Activated CD8-positive, alpha-beta memory T cell treated with anti-CD3 and anti-CD28 coated beads for 1 hour (primary cell): ENCODE measurements at regions not wholly inside any gene's neighbourhood (a gene's known extent, or its start where the extent isn't known, plus 50 kb on each side); places are given as distances from the start of the nearest gene placed in this dataset.
"Not testable (repeated sequence)": the region's sequence is repeated elsewhere in the genome, so short reads cannot be mapped to it uniquely, and the experiment has no call there.

Experiments used
- DNase-seq, 2 donors: peaks; one replicate each; pipeline ENCODE4 v3.0.0-alpha.2; 2020; ENCODE audit warnings: low read depth in 1 of 2; ENCODE audit errors: extremely low read depth in 1 of 2

DNA sequence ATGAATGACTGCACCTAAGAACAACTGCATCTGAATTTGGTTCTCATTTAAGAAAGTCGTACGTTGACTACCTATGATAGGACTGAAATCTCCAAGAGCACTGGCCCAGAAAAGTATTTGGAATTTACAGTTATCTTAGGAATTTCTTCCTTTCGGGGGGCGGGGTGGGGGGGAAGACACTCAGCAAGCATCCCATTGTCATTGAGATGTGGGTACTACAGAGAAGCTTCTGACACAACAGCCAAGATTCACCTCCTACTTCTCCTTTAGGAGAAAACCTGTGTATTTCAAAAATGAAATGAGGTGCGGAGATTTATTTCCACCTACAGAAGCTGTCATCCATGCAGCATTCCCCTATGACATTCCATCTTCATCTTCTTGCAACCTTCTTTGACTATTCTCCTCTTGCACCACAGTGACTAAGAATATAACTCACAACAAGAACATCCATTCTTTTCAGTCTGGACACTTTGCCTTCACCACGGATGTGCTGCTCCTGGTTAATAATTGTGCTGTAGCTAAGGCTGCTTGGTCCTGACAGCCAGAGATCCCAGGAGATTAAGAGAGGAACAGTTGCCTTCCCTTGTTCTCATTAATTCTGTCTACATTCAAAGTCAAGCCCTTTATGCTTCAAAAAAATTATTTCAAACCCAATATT, 98.4 kb upstream of the FRMD4A start:
- no peak for DNase-seq

DNA sequence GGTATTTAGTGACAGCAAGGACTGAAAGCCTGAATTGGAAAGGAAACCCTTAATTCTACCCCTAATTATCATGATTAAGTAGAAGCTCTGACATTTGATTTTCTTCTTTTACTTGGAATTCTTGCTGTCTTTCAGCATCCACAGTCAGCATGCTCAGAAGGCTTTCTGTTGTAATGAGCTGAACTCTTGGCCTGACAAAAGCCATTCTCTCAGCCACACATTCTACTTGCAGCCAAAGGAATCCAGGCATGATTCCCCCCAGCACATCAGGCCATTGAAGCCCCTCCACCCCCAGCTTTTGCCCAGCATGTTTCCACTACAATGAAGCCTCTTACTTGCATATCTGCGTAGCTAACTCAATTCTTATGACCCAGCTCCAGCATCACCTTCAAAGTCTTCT, 94.3 kb upstream of the FRMD4A start:
- no peak for DNase-seq

DNA sequence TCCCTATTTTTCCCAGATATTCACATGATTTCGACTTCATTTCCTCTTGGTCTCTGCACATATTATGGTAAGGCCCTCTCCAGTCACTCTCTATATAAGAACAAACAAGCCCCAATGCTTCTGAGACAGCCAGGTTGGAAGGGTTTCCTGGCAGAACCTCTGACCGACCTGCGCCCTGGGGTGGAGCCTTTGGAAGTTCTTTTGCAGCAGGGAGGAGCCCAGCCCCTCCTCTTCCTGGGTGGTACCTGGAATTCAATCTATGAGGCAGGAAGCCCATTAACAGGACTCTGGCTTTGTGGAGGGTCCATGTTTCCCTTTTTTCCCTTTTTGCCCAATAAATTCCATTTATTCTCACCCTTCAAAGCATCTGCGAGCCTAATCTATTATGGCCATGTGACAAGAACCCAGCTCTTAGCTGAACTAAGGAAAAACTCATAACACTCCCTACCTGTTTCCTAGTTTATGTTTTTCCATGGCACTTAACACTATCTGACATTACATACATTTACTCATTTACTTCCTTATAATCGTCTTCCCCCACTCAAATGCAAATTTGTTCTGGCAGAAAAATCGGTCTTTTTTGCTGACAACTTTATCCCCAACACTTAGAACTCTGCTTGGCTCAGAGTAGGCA, 92.5 kb upstream of the FRMD4A start:
- DNase-seq: no peak

DNA sequence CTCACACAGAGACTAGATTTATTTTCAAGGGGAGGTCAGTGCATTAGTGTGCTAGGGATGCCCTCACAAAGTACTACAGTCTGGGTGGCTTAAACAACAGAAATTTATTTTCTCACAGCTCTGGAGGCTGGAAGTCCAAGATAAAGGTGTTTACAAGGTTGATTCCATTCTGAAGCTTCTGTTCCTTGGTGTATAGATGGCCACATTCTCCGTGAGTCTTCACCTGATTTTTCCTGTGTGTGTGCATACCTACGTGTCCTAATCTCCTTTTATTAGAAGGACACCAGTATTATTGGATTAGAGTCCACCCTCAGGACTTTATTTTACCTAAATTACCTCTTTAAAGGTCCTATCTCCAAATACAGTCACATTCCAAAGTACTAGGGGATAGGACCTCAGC, 91.7 kb upstream of the FRMD4A start:
- no peak for DNase-seq

DNA sequence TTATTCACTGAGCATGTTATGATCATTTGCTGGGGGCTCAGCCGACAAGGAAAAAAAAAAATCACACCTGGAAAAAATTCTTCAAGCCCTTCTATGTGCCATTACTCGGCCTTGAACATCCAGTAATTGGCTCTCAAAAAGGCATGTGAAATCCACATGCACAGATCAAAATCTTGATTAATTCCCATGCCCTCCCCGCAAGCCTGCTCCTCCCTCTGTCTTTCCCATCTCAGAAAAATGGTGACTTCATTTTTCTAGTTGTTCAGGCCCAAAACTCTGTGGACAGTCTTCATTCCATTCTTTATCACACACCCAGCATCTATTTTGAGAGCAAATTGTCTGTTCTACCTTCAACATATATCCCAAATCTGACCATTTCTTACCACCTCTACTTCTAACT, 91.2 kb upstream of the FRMD4A start:
- DNase-seq: no peak

DNA sequence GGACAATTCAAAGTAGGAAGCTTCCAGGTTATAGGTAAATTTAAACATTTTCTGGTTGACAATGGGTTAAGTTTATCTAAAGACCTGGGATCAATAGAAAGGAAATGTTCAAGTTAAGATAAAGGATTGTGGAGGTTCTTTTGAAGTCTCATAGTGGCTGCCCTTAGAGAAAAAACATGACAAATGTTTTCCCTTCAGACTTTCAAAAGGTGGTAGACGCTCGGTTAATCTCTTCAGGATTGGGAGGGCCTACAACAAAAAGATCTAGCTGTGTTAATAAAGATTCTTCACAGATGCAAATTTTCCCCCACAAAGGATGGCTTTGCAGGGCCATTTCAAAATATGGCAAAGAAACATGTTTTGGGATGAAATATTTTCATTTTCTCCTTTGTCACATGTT, 86.6 kb upstream of the FRMD4A start:
- not testable (repeated sequence) for DNase-seq

DNA sequence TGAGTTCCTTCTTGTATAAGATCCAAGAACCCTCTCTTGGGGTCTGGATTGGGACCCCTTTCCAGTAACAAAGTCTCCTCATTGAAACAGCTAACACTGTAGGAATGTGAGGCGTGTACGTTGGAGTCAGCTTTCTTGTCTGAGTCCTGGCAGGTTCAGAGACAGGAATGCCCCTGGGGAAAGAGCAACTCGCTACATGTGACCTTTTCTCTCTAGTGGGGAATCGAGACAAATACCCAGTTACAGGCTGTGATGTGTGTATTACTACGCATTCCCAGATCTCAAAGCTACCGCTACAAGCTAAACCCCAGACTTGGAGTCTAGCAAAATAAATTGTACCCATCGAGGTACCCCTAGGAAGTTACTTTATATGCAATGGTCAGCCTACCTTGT, 85.6 kb upstream of the FRMD4A start:
- DNase-seq: no peak

DNA sequence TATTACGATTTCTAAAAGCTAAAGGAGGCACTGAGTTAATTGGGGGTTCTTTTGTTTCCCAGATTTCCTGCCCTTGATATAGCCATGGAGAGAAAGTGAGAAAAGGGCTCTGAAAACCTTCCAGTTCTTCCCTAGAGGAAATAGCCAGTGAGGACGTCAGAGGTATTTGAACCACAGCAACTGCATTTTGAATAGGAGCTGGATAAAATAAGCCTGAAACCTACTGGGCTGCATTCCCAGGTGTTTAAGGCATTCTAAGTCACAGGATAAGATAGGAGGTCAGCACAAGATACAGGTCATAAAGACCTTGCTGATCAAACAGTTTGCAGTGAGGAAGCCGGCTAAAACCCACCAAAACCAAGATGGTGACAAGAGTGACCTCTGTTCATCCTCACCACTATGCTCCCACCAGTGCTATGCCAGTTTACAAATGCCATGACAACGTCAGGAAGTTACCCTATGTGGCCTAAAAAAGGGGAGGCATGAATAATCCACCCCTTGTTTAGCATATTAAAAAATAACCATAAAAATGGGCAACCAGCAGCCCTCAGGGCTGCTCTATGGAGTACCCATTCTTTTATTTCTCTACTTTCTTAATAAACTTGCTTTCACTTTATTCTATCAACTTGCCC, 85.1 kb upstream of the FRMD4A start:
- DNase-seq: no peak

DNA sequence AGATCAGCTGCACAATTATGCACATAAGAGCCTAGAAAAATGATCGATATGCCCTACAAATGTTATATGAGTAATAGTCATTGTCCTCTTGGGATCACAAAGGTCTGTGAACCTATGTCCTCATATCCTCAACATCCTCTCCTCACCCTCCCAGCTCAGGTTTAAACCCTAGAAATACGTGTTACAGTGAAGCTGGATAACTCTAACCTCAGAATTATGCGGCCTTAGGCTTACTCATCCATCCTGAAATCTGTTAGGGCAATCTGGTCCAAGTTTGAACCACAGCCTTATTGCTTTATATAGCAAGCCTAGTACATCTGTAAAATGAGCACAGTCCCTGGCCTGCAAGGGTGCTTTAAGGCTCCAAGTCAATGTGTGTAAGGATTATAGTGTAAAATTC, 84.2 kb upstream of the FRMD4A start:
- no peak for DNase-seq

DNA sequence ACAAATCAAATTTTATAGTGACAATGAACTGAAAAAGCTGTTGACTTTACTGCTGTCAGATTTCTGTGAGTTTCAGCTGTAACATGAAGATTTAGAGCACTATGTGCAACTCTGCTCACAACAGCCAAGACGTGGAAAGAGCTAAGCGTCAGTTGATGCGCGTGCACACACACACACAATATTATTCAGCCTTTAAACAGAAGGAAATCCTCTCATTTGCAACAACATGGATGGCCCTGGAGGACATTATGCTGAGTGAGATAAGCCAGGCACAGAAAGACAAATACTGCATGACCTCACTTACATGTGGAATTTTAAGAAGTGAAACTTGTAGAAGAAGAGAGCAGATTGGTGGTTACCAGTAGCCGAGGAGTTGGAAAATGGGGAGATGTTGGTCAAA, 82.8 kb upstream of the FRMD4A start:
- no peak for DNase-seq

DNA sequence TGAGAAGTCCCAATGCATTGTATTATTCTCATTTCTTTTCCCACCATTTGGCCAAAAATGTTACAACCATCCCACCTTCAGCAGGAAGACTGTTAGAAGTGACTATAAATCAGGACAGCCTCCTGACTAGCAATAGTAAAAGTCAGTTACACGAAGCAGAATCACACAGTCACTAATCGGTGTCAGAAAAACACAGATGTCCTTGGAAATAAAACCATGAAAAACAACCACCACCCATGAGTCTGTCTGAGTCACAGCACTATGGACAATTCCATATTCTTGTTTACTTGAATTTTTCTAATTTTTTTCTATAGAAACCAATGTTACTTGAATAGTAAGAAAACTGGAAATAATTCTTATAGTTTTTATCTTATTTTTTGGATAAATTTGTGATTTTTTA, 81.9 kb upstream of the FRMD4A start:
- DNase-seq: no peak

DNA sequence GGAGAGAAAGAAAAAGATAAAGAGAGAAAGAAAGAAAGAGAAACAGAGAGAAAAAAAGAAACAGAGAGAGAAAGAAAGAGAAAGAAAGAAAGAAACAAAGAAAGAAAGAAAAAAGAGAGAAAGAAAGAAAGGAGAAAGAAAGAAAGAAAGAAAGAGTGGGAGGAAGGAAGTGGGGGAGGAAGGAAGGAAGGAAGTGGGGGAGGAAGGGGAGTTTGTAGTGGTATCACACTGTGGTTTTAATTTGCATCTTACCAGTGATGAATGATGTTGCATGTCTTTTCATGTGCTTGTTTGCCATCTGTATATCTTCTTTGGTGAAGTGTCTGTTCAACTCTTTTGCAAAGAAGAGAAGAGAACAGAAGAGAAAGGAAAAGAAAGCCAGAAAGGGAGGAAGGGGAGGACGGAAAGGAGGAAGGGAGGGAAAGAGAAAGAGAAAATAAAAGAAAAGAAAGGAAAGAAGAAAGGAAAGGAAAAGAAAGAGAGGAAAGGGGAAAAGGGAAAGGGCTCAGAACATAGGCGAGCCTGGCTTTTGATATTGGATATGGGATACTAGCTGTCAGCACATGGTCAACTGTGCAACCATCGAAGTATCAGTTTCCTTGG, 79.2 kb upstream of the FRMD4A start:
- no peak for DNase-seq

DNA sequence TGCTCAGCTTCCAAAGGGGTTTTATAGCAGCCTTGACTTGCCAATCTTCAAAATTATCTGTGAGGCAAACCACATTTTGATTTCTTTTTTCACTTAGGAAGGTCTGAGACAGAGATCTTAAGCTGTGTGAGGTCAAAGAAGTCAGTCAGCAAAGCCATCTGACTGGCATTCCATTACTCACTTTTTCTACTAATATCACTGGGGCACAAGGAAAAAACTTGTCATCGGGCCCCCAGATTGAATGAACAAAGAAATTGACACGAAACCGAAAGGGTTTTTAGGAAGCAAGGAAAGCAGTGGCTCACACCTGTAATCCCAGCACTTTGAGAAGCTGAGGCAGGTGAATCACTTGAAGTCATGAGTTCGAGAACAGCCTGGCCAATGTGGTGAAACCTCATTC, 78.5 kb upstream of the FRMD4A start:
- DNase-seq: no peak

DNA sequence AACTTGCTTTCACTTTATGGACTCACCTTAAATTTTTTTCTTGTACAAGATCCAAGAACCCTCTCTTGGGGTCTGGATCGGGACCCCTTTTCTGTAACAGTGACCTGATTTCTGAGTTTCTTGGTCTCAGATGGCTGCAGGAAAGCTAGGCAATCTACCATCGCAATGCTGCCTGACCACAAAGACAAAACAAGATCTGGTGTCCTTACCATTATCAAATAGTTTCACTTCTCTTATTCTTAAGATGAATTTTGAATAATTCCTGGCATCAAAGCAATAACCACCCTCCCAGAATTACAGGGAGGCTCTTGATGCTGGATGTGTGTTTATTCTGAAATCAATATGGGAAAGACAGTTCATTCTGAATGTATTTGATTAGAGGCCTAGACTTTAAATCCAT, 77.4 kb upstream of the FRMD4A start:
- DNase-seq: no peak

DNA sequence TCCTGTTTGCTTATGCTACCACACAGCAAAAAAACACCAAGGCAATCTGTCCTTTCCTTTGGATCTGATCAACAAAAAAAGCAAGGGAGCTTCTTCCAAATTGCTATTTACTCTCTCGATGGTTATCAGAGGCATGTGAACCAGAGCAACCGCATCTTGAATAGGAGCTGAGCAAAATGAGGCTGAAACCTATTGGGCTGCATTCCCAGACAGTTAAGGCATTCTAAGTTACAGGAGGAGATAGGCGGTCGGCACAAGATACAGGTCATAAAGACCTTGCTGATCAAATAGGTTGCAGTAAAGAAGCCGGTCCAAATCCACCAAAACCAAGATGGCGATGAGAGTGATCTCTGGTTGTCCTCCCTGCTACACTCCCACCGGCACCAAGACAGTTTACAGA, 76.8 kb upstream of the FRMD4A start:
- DNase-seq: no peak

DNA sequence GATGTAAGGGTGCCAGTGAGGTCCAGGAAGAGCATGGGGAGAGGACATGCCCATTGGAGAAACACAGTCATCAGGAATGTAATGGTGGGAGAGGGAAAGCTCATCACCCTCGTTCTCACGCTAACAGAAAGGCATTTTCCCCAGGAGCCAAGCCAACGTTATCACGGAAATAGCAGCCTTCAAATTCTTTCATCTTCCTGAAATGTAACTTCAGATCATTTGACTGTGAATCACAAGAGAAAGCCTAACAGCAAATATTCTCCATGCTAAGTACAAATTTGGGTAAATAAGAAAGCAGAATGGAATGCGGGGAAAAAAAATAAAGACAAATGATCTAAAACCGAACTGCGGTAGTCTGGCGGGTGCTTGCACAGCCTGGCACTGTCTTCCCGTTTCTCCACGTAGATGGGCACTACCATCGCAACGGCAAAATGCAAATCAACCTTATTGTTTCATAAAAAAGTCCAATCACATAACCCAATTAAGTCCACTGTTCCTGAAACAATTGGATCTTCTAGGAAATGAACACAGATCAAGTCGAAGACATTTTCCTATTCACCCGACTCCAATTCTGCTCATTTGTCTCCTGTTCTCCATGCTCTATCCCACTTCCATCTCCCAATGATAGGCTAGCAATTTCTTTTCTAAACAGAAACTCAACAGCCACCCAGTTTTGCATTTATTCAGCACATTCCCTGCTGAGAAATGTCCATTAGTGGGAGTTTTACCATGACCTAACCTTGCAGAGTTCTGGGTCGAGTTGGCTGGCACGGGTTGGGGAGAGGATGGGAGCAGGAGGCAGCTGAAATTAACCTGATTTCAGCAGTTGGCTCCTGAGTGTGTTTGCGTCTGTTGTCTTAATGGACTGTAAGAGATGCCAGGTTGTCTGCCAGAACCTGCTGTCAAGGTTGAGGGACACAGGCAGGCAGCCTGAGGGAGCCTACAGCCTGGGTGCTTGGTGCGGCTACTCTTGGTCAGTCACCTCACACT, 74.6 kb upstream of the FRMD4A start:
- DNase-seq: no peak

DNA sequence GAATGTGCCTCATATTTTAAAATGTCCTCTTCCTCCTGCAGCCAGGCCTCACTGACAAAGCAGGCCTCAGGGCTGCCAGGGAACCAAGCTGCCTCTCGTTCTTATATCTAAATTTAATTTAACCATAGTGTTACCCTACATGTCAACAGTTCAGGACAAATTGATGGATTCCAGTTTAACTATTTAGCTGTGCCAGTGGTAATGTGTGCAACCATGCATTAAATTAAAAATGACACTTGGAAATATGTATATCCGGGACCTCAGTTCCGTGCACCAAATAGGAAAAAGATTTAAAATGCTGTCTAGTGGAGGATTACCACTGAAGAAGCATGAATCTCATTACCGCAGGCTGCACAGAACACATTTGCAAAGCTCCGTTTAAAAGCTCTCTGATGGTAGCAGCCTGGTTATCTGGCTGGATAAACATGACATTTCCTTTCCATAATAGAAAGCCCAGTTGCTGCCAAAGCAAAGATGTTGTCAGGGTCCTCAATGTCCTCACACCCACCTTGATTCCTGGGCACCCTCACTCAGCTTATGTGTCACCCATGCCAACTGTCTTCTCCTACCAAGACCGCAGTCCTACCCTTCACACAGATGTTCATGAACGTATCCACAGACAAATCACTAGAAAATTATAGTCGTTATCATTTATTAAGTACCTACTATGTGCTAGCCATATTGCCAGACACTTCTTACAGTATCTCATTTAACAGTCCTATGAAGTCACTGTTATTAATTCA, 73.3 kb upstream of the FRMD4A start:
- no peak for DNase-seq

DNA sequence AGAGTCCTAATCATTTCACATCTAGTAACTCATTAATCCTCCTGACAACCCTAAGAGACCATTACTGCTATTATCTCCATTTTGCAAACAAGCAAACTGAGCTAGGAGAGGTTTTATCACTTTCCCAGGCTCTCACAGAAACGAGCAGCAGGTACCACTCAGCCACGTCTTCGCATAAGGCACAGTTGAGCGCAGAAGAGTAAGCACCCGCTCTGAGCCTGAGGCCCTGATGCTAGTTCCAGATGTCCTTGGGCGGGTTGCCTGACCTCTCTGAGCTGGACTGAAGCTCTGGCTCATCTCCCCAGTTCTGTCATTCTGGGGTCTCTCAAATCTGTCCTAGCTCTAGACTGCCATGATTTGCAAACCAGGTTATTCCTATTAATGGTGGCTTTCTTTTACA, 72.6 kb upstream of the FRMD4A start:
- no peak for DNase-seq

DNA sequence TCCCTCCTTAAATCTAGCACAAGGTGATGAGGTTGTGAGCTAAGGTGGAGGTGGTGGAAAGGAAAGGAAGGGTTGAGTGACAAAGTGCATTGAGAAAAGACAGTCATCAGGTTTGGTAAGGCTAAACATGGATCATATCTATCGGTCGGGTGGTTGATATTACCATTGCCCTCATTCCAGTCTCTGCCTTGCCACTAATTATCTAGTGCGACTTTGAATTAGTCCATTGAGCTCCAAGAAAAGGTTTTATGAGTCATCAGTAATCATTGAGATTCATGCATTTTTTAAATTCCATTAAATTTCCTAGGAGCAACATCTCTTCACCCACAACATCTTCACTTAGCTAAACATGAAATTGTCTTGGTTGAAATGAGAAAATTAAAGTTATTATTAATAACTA, 68.9 kb upstream of the FRMD4A start:
- no peak for DNase-seq

DNA sequence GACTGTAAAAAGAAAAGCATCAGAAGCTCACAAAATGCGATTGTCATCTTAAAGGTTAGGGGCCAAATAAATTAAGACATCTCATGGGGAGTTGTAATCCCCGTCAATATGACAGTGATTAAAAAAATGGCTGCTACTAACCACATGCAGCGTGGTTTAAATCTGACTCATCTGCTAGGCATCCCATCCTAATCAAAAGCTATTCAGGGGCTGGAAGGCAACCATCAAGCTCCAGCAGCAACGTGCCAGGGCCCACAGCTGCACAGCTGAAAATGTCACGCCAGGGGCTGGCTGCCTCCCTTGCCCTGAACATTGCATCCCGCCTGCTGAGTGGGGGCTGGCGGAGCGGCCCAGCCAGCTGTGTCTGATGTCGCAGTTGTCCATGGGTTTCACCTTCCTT, 66.3 kb upstream of the FRMD4A start:
- DNase-seq: no peak
